ENCODE measurements at regions not wholly inside any gene's neighbourhood (a gene's known extent, or its start where the extent isn't known, plus 50 kb on each side); places are given as distances from the start of the nearest gene placed in this dataset.

- TF ChIP-seq E2F5 (CRISPR knock-in tag; IDR thresholded peaks at IDR 0.05) (no peak), YY1 (IDR thresholded peaks at IDR 0.05; ENCODE audit: borderline replicate concordance in 1 of 3, control insufficient read depth in 1 of 3, extremely low read depth in 1 of 3, insufficient read depth in 3 of 3, insufficient read length in 1 of 3, insufficient replicate concordance in 2 of 3, low read depth in 1 of 3, low read length in 2 of 3) (no peak), ZNF644 (tag; IDR thresholded peaks at IDR 0.05; ENCODE audit: low read depth) (no peak), SAFB (IDR thresholded peaks at IDR 0.05; ENCODE audit: borderline replicate concordance, low read depth, low read length) (no peak)
Observed at GRCh38 chr9:103485138-103485537, 490.0 kb downstream of the CYLC2 start.
